ENCODE measurements at regions not wholly inside any gene's neighbourhood (a gene's known extent, or its start where the extent isn't known, plus 50 kb on each side); places are given as distances from the start of the nearest gene placed in this dataset.

DNA sequence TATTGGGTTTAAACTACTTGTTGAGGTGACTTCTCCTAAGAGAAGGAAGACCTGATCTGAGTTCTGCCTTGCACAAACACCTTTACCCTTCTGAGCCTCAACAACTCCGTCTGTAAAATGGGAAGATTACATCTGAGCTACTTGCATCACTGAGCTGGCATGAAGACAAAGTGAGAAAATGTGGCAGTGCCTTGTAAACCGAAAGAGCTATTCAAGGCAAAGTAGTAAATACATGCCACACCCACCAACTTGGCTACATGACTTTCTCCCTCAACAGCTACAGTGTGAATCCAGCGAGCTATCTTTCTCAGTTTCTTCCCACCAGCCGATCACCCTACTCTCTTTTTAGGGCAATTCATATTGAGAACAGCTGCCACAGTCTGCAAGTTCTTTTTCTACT lies 148.3 kb downstream of the FOXB1 start:
- TF ChIP-seq, protein P1, sequence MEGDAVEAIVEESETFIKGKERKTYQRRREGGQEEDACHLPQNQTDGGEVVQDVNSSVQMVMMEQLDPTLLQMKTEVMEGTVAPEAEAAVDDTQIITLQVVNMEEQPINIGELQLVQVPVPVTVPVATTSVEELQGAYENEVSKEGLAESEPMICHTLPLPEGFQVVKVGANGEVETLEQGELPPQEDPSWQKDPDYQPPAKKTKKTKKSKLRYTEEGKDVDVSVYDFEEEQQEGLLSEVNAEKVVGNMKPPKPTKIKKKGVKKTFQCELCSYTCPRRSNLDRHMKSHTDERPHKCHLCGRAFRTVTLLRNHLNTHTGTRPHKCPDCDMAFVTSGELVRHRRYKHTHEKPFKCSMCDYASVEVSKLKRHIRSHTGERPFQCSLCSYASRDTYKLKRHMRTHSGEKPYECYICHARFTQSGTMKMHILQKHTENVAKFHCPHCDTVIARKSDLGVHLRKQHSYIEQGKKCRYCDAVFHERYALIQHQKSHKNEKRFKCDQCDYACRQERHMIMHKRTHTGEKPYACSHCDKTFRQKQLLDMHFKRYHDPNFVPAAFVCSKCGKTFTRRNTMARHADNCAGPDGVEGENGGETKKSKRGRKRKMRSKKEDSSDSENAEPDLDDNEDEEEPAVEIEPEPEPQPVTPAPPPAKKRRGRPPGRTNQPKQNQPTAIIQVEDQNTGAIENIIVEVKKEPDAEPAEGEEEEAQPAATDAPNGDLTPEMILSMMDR (IDR thresholded peaks at IDR 0.05; ENCODE audit: insufficient read depth, low read depth, low read length, missing control alignments): no peak
- DNase-seq (ENCODE audit: low read depth): no peak
- no peak overlapping the region for H3K4me3 ChIP-seq (ENCODE audit: low read length)

DNA sequence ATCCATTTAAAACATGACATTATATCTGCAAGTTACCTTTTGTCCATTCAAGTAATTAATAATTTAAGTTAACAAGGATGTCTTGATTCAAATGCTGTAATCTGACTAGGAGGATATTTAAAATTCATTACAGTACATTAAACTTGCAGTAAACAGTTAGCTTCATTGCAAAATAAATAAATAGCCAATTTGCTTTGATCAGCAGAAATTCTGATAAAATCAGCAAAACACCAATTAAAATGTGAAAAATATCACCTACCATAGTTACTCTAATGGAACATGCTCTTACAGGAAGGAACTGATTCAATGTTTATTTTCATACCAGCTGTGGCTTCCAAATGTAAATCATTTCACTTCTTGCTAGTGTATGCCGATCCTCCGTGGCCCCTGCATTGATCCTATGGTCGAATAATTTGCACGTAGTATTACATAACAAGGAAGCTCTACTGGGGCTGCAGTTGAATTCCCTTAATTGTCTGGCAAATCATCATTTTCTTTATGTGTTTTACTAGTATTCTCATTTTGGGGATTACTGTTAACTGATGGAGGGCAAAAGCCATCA lies 150.7 kb downstream of the FOXB1 start:
- no peak overlapping the region for H3K4me3 ChIP-seq (ENCODE audit: low read length)
- DNase-seq (ENCODE audit: low read depth): no peak
- TF ChIP-seq, protein P1 (IDR thresholded peaks at IDR 0.05; ENCODE audit: insufficient read depth, low read depth, low read length, missing control alignments): no peak

DNA sequence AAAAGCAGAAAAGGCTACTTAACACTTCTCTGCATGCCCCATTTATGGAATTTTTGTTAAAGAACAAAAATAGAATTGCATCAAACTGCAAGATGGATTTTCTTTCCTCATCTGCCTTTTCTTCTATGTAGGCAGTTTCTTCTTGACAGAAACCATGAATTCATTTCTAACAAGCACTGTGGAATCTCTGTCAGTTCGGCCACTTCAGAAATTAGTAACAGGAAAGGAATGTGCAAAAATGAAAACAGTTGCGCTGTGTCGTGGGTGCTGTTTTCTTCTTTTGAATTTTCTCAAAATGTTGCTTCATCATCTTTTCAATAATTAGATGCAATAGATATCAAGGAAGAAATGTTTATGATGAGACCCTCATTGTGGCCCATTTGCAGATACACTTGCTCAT lies 151.6 kb downstream of the FOXB1 start:
- no peak overlapping the region for H3K4me3 ChIP-seq (ENCODE audit: low read length)
- TF ChIP-seq, protein P1 (IDR thresholded peaks at IDR 0.05; ENCODE audit: insufficient read depth, low read depth, low read length, missing control alignments): no peak
- peak; percentile 23 for DNase-seq (ENCODE audit: low read depth)

DNA sequence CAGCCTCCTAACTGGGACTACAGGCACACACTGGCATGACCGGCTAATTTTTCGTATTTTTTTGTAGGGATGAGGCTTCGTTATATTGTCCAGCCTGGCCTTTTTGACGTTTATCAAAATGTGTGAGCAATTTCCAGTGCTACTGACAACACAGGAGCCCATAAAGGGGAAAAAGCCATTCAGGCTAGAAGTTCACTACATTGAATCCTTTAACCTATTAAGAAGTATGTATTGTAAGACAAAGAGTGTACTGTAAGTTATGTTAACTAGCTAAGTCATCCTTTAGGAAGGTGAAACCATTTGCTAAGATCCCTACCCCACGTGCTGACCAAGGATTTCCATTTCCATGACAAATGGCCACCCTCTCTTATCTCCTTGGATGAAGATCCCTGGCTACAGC lies 156.8 kb downstream of the FOXB1 start:
- no peak overlapping the region for H3K4me3 ChIP-seq (ENCODE audit: low read length)
- no peak for DNase-seq (ENCODE audit: low read depth)
- TF ChIP-seq, protein P1 (IDR thresholded peaks at IDR 0.05; ENCODE audit: insufficient read depth, low read depth, low read length, missing control alignments): no peak

DNA sequence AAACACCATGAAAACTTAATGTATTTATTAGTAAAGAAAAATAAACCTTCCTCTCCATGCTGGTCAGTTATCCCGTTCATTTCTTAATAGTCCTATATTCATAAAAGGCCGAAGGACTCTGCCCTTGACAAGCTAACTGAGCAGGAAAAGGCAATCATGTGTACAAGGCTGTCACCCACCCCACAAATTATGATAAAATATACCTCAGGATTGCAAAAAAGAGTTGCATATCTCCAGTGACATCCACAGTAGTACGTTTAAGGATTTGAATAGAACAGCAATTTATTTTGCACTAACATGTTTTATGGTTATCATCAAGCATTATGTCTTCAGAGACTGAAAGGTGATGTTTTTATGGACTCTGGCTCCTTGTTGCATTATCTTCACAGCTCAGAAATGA lies 157.6 kb downstream of the FOXB1 start:
- TF ChIP-seq, protein P1 (IDR thresholded peaks at IDR 0.05; ENCODE audit: insufficient read depth, low read depth, low read length, missing control alignments): no peak
- H3K4me3 ChIP-seq (ENCODE audit: low read length): no peak overlapping the region
- no peak for DNase-seq (ENCODE audit: low read depth)

DNA sequence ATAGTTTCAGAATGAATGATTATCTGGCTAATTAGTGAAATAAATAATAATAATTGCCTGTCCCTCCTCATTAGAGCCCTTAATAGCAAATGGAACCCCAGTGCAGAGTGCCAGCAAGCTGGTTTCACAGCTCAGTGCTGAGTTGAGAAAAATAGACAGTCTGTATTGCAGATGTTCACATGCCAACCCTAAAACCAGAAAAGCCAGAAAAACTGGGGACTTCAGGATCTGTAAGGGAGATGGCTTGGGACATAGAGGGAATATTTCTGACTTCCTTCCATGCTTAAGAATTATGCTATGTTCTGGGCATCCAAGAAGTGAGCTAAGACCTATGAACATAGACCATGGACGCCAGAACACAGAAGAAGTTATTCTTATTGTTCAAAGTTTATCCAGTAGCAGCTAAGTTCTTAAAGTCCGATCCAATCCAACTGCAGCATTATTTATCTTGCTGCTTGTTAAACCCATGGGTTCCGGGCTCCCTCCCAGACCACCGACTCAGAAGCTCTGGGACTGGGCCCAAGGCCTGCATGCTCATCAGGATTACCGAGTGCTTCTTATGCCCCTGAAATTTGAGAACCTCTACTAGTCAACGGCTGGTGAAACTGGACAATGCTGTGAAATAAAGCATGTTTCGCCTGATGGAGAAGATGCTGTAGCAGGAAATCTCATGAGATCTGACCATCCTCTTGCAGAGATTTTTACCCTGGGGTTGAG lies 158.3 kb downstream of the FOXB1 start:
- TF ChIP-seq, protein P1 (IDR thresholded peaks at IDR 0.05; ENCODE audit: insufficient read depth, low read depth, low read length, missing control alignments): no peak
- DNase-seq (ENCODE audit: low read depth): peak; percentile 55
- H3K4me3 ChIP-seq (ENCODE audit: low read length): no peak overlapping the region

DNA sequence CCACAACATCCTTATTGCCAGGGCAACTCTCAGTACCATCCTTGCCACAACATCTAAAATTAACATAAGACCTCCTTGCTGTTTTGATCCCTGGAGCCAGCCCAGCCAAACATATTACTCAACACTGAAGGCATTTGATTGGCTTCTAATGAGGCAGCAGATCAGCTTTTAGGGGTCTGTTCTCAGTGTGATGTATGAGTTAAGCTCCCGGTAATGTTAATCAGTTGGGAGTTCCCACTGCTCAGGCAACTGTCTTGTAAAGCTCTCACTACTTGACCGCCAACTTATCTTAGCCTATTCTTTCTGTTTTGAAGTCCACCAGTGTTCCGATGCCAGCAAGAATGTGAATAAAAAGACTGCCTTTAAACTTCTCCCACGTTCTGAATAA lies 158.9 kb downstream of the FOXB1 start:
- DNase-seq (ENCODE audit: low read depth): no peak
- H3K4me3 ChIP-seq (ENCODE audit: low read length): no peak overlapping the region
- TF ChIP-seq, protein P1 (IDR thresholded peaks at IDR 0.05; ENCODE audit: insufficient read depth, low read depth, low read length, missing control alignments): no peak
